Liver (tissue), 8 donors: ENCODE measurements at regions not wholly inside any gene's neighbourhood (a gene's known extent, or its start where the extent isn't known, plus 50 kb on each side); places are given as distances from the start of the nearest gene placed in this dataset.

ENCODE experiments used
- DNase-seq: peaks from one replicate; pipeline ENCODE4 v3.0.0-alpha.2; 2017; ENCODE audit warnings: low spot score
- H3K27ac ChIP-seq, 2 donors: one replicate each; pipeline ENCODE4 v1.7.0; 2013; ENCODE audit warnings: inconsistent platforms in 2 of 2, low read length in 2 of 2, control low read depth in 1 of 2, low read depth in 1 of 2, mild to moderate bottlenecking in 1 of 2
- H3K27me3 ChIP-seq, 4 donors: one replicate each; pipeline versions ENCODE4 v1.6.1 to v1.7.0; 2013; ENCODE audit warnings: low read length in 3 of 4, inconsistent platforms in 1 of 4, mild to moderate bottlenecking in 1 of 4, moderate library complexity in 1 of 4; ENCODE audit not compliant: control insufficient read depth in 4 of 4, insufficient read depth in 4 of 4
- H3K36me3 ChIP-seq, 4 donors: one replicate each; pipeline versions ENCODE4 v1.6.1 to v1.7.0; 2013; ENCODE audit warnings: low read length in 3 of 4, mild to moderate bottlenecking in 3 of 4, low read depth in 1 of 4, moderate library complexity in 1 of 4; ENCODE audit not compliant: control insufficient read depth in 4 of 4, insufficient read depth in 3 of 4
- H3K4me1 ChIP-seq, 4 donors: one replicate each; pipeline versions ENCODE4 v1.6.1 to v1.7.0; 2013; ENCODE audit warnings: low read length in 3 of 4, mild to moderate bottlenecking in 3 of 4, moderate library complexity in 1 of 4; ENCODE audit not compliant: control insufficient read depth in 4 of 4, insufficient read depth in 4 of 4
- H3K4me3 ChIP-seq, 3 donors: one replicate each; pipeline versions ENCODE4 v1.6.1 to v1.7.0; 2013; ENCODE audit warnings: low read length in 3 of 3, control low read depth in 1 of 3, low read depth in 1 of 3, mild to moderate bottlenecking in 1 of 3
- H3K9ac ChIP-seq, 2 donors: one replicate each; pipeline ENCODE4 v1.7.0; 2013; ENCODE audit warnings: low read length in 2 of 2, mild to moderate bottlenecking in 2 of 2, moderate library complexity in 2 of 2, control low read depth in 1 of 2, low read depth in 1 of 2
- H3K9me3 ChIP-seq, 4 donors: one replicate each; pipeline versions ENCODE4 v1.6.1 to v1.7.0; 2013; ENCODE audit warnings: low read length in 3 of 4; ENCODE audit not compliant: control insufficient read depth in 4 of 4
- EGR1 ChIP-seq, 2 donors: IDR thresholded peaks; 2 replicates each; pipeline ENCODE4 v1.6.1; 2016 to 2018; ENCODE audit warnings: antibody characterized with exemption in 2 of 2, low read depth in 2 of 2
- FOXA2 ChIP-seq: IDR thresholded peaks from 2 replicates; pipeline ENCODE4 v1.6.1; 2016; ENCODE audit warnings: antibody characterized with exemption
- GABPA ChIP-seq, 2 donors: IDR thresholded peaks in 1 of 2; conservative IDR thresholded peaks in 1 of 2; 2 replicates each; pipeline ENCODE4 v1.6.1; 2016; ENCODE audit warnings: antibody characterized with exemption in 2 of 2, mild to moderate bottlenecking in 1 of 2, moderate library complexity in 1 of 2
- HNF4G ChIP-seq: IDR thresholded peaks from 2 replicates; pipeline ENCODE4 v1.6.1; 2016; ENCODE audit warnings: antibody characterized with exemption
- JUND ChIP-seq, 2 donors: IDR thresholded peaks; 2 replicates each; pipeline ENCODE4 v1.6.1; 2016; ENCODE audit warnings: antibody characterized with exemption in 2 of 2
- RXRA ChIP-seq, 2 donors: IDR thresholded peaks; 2 replicates each; pipeline ENCODE4 v1.6.1; 2017 to 2018; ENCODE audit warnings: antibody characterized with exemption in 2 of 2, mild to moderate bottlenecking in 1 of 2
- SP1 ChIP-seq: IDR thresholded peaks from 2 replicates; pipeline ENCODE4 v1.6.1; 2018; ENCODE audit warnings: antibody characterized with exemption, mild to moderate bottlenecking
- TAF1 ChIP-seq: conservative IDR thresholded peaks from 2 replicates; pipeline ENCODE4 v1.6.1; 2016; ENCODE audit warnings: antibody characterized with exemption, mild to moderate bottlenecking
- YY1 ChIP-seq: IDR thresholded peaks from 2 replicates; pipeline ENCODE4 v1.6.1; 2016; ENCODE audit warnings: antibody characterized with exemption, mild to moderate bottlenecking
- WGBS: extraction: QIAGEN DNeasy Blood & Tissue Kit; methylation state at CpG from one replicate; pipeline ENCODE4 v1.1.7; 2013; 5-methylcytosine and 5-hydroxymethylcytosine counted together
- TF ChIP-seq, protein P1 (sequence below): fragments of 150-350 bp; IDR thresholded peaks from 2 replicates; pipeline ENCODE4 v1.5.1; 2017; ENCODE audit warnings: improper control_type of control experiment, low read depth, low read length; ENCODE audit not compliant: missing input control
- TF ChIP-seq, protein P2 (sequence below): IDR thresholded peaks from 2 replicates; pipeline ENCODE4 v1.6.1; 2016; ENCODE audit warnings: antibody characterized with exemption, mild to moderate bottlenecking
- TF ChIP-seq, protein P3 (sequence below): IDR thresholded peaks from 2 replicates; pipeline ENCODE4 v1.6.1; 2016; ENCODE audit warnings: antibody characterized with exemption
- donor health status: healthy.
- donor health status: healthy.
- donor health status: healthy.
- donor health status: healthy.
- donor health status: healthy.

DNA sequence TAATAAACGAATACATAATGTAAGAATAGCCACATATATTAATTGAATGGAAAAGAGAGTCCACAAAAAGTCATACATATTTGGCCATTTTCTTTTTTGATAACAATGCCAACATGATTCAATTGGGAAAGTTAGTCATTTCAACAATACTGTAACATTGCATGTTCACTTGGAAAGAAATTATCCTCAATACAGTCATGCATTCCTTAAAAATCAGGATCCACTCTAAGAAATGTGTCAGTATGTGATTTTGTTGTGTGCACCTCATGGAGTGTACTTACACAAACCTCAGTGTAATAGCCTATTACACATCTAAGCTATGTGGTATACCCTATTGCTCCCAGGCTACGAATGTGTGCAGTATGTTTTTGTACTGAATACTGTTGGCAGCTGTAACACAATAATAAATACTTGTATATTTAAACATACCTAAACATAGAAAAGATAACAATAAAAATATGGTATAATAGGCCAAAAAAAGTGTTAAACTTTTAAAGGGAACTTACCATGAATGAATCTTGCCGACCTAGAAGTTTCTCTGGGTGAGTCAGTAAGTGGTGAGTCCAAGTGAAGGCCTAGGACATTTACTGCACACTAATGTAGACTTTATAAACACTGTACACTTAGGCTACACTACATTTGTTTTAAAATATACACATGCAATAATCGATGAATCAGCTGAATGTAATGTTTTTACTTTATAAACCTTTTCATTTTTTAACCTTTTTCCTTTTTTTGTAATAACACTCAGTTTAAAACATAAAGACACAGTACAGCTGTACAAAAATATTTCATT, 806.8 kb downstream of the PCDH18 start:
- DNase-seq = no peak
- no peaks in the 10 kb centered on the region for H3K4me1 ChIP-seq
- no peak for TF ChIP-seq FOXA2
- TF ChIP-seq TAF1 = no peak
- no peak for TF ChIP-seq EGR1 (IDR thresholded peaks at IDR 0.05; ENCODE audit: low read depth in 2 of 2)
- TF ChIP-seq HNF4G = no peak
- TF ChIP-seq GABPA (IDR thresholded peaks at IDR 0.05 in 1 of 2, conservative IDR thresholded peaks at IDR 0.05 in 1 of 2) = no peak
- no peak for TF ChIP-seq RXRA (IDR thresholded peaks at IDR 0.05)
- WGBS = 50% methylated on average over 4 of the region's 4 CpGs
- no peak overlapping the region for H3K4me3 ChIP-seq
- no peak overlapping the region for H3K9ac ChIP-seq
- H3K36me3 ChIP-seq = no peaks in the 10 kb centered on the region
- H3K9me3 ChIP-seq = peaks cover 0 to 2% (median 0%) of the 10 kb centered on the region in 4 donors
- no peaks in the 10 kb centered on the region for H3K27me3 ChIP-seq
- no peak overlapping the region for H3K27ac ChIP-seq

DNA sequence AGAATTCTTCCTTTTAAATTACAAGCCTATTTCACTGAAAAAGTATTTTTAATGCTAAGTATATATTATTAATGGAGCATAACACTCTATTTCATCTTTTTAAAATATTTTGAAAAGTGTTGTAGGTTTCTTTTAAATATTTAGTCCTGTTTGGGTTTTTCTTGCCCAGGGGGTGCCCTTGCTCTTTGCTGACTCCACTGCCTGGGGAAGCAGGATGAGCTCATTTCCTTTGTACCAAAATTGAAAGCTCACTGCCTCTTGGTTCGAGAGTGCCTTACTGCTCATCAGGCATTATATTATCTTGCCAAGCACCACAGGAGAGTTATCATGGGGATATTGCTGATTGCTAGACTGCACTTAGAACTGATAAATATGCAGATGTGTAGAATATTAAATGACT, 819.2 kb downstream of the PCDH18 start:
- no peak for DNase-seq
- 32% methylated on average over 1 of the region's 1 CpG for WGBS
- Histone ChIP-seq H3K9ac (no peak overlapping the region), H3K4me1 (no peaks in the 10 kb centered on the region), H3K9me3 (no peaks in the 10 kb centered on the region), H3K27ac (no peak overlapping the region), H3K36me3 (no peaks in the 10 kb centered on the region), H3K27me3 (no peaks in the 10 kb centered on the region), H3K4me3 (no peak overlapping the region)
- TF ChIP-seq SP1 (no peak), RXRA (IDR thresholded peaks at IDR 0.05) (no peak), FOXA2 (no peak), JUND (IDR thresholded peaks at IDR 0.05) (no peak), TAF1 (no peak), YY1 (no peak), EGR1 (IDR thresholded peaks at IDR 0.05; ENCODE audit: low read depth in 2 of 2) (no peak)
- TF ChIP-seq, protein P1, sequence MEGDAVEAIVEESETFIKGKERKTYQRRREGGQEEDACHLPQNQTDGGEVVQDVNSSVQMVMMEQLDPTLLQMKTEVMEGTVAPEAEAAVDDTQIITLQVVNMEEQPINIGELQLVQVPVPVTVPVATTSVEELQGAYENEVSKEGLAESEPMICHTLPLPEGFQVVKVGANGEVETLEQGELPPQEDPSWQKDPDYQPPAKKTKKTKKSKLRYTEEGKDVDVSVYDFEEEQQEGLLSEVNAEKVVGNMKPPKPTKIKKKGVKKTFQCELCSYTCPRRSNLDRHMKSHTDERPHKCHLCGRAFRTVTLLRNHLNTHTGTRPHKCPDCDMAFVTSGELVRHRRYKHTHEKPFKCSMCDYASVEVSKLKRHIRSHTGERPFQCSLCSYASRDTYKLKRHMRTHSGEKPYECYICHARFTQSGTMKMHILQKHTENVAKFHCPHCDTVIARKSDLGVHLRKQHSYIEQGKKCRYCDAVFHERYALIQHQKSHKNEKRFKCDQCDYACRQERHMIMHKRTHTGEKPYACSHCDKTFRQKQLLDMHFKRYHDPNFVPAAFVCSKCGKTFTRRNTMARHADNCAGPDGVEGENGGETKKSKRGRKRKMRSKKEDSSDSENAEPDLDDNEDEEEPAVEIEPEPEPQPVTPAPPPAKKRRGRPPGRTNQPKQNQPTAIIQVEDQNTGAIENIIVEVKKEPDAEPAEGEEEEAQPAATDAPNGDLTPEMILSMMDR = no peak
- TF ChIP-seq, protein P2, sequence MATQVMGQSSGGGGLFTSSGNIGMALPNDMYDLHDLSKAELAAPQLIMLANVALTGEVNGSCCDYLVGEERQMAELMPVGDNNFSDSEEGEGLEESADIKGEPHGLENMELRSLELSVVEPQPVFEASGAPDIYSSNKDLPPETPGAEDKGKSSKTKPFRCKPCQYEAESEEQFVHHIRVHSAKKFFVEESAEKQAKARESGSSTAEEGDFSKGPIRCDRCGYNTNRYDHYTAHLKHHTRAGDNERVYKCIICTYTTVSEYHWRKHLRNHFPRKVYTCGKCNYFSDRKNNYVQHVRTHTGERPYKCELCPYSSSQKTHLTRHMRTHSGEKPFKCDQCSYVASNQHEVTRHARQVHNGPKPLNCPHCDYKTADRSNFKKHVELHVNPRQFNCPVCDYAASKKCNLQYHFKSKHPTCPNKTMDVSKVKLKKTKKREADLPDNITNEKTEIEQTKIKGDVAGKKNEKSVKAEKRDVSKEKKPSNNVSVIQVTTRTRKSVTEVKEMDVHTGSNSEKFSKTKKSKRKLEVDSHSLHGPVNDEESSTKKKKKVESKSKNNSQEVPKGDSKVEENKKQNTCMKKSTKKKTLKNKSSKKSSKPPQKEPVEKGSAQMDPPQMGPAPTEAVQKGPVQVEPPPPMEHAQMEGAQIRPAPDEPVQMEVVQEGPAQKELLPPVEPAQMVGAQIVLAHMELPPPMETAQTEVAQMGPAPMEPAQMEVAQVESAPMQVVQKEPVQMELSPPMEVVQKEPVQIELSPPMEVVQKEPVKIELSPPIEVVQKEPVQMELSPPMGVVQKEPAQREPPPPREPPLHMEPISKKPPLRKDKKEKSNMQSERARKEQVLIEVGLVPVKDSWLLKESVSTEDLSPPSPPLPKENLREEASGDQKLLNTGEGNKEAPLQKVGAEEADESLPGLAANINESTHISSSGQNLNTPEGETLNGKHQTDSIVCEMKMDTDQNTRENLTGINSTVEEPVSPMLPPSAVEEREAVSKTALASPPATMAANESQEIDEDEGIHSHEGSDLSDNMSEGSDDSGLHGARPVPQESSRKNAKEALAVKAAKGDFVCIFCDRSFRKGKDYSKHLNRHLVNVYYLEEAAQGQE = no peak
- TF ChIP-seq, protein P3, sequence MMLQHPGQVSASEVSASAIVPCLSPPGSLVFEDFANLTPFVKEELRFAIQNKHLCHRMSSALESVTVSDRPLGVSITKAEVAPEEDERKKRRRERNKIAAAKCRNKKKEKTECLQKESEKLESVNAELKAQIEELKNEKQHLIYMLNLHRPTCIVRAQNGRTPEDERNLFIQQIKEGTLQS = no peak
